ENCODE measurements at regions not wholly inside any gene's neighbourhood (a gene's known extent, or its start where the extent isn't known, plus 50 kb on each side); places are given as distances from the start of the nearest gene placed in this dataset.

DNA sequence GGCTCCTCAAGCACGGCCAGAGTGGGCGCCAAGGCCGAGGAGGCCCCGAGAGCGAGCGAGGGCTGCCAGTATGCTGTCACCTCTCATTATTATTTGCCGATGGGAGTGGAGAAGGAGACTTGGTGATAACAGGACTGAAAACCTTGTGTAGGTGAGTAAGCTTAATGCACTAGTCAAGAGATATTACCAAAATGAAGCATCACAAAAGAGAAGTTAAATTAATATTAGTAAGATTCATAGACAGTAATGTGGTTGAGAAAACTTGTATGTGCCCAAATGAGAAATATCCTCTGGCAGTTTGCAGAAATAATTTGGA lies 204.5 kb upstream of the SLITRK1 start:
- no peak for TF ChIP-seq POLR2AphosphoS5 (IDR thresholded peaks at IDR 0.05; ENCODE audit: low read depth, low read length)
- TF ChIP-seq SIN3A (IDR thresholded peaks at IDR 0.05; ENCODE audit: borderline replicate concordance, insufficient read depth, low read length), result no peak
- no peak for TF ChIP-seq FOXP2 (optimal IDR thresholded peaks at IDR 0.05; ENCODE audit: borderline replicate concordance, extremely low read depth, extremely low read length, insufficient read depth)
- no peak for TF ChIP-seq REST (IDR thresholded peaks at IDR 0.05; ENCODE audit: insufficient read depth in 1 of 2, low read depth in 2 of 2, low read length in 2 of 2)

DNA sequence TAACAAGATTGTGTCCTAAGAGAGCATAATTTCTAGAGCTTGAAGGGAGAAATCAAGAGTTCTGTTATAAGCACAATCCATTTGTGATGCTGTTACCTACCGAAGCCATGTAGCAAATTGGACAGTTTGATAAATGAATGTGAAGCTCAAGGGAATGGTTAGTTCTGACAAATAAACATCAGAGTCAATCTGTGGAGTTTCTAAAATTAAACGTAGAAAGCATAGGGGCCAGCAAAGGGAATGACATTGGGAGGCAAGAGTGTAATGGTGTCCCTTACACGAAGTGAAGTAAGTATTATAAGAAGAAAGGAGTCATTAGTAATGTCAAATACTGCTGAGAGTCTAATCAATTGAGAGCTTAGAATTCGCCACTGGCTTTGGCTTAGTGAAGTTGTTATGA lies 200.2 kb upstream of the SLITRK1 start:
- TF ChIP-seq POLR2AphosphoS5 (IDR thresholded peaks at IDR 0.05; ENCODE audit: low read depth, low read length) (no peak), REST (IDR thresholded peaks at IDR 0.05; ENCODE audit: insufficient read depth in 1 of 2, low read depth in 2 of 2, low read length in 2 of 2) (no peak), SIN3A (IDR thresholded peaks at IDR 0.05; ENCODE audit: borderline replicate concordance, insufficient read depth, low read length) (no peak), FOXP2 (optimal IDR thresholded peaks at IDR 0.05; ENCODE audit: borderline replicate concordance, extremely low read depth, extremely low read length, insufficient read depth) (no peak), TAF1 (IDR thresholded peaks at IDR 0.05; ENCODE audit: borderline replicate concordance, insufficient read depth, low read length) (no peak)

DNA sequence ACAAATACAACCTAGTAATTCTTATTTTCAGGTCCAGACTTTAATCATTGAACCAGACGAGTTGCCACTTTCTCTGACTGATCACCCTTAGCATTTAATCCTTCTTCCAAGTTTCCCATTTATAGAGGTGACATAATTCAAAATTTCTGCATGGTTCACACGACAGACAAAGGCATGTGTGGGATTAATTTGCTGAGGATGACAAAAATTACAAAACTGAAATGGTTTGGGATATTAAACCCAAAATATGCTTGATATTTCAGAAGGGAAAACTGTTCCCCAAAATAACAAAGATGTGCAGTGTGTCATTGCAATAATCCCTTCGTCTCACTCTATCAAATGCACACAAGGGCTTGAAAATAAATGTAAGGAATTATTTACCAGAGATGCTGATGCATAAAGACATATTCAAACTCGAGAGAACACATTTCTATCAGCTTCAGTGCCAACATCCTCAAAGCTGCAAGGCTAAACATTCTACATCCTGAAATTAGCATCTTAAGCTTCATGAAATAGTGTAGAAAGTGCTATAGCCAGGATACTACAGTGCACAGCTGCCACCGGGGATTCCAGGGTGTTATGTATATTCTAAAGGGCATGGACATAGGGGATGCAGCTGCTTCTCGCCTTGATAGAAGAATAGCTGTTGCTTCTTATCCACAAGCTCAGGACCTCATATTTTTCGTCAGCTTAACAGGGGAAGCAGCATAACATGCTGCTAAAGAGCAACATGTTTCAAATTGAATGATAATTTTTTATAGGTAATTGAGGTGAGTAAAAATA lies 198.7 kb upstream of the SLITRK1 start:
- TF ChIP-seq SIN3A (IDR thresholded peaks at IDR 0.05; ENCODE audit: borderline replicate concordance, insufficient read depth, low read length), result no peak
- no peak for TF ChIP-seq POLR2AphosphoS5 (IDR thresholded peaks at IDR 0.05; ENCODE audit: low read depth, low read length)
- TF ChIP-seq TAF1 (IDR thresholded peaks at IDR 0.05; ENCODE audit: borderline replicate concordance, insufficient read depth, low read length), result no peak

DNA sequence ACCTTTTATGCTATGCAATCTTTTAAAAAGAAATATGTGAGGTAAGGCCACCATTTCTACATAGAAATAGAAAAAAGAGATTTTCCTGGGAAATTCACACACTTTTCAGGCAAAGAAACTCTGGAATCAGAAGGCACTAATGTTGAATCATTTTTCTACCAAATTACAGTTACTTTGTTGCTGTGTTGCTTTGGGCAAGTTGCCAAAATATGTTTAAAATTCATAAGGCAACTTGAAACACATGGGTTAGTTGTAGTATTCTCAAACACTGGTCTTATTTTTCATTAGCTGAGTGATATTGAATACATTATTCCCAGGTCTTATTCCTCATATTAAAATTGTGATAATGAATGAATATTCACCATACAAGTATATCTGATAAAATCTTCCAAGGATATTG lies 195.0 kb upstream of the SLITRK1 start:
- TF ChIP-seq POLR2AphosphoS5 (IDR thresholded peaks at IDR 0.05; ENCODE audit: low read depth, low read length) (no peak), TAF1 (IDR thresholded peaks at IDR 0.05; ENCODE audit: borderline replicate concordance, insufficient read depth, low read length) (no peak), REST (IDR thresholded peaks at IDR 0.05; ENCODE audit: insufficient read depth in 1 of 2, low read depth in 2 of 2, low read length in 2 of 2) (no peak)

- TF ChIP-seq TAF1 (IDR thresholded peaks at IDR 0.05; ENCODE audit: borderline replicate concordance, insufficient read depth, low read length), result no peak
Observed at GRCh38 chr13:84076280-84076679, 194.0 kb upstream of the SLITRK1 start.

DNA sequence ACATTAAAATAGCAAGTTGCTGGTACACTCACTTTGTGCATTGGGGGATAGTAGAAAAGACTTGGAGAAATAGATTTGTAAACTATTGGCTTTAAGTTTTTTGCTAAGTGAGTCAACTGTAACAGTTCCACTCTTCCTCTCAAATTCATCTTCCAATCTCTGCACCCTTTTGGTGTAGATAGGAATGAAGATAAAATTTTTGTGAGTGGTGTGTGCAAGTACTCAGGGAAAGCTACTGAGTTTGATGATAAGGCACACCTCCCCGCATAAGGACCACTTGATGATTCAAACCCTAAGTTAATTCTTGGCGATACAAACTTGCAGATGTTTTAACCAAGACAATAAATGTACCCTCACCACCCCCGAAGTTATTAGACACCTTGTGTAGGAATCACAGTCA lies 168.3 kb upstream of the SLITRK1 start:
- no peak for TF ChIP-seq TAF1 (IDR thresholded peaks at IDR 0.05; ENCODE audit: borderline replicate concordance, insufficient read depth, low read length)

DNA sequence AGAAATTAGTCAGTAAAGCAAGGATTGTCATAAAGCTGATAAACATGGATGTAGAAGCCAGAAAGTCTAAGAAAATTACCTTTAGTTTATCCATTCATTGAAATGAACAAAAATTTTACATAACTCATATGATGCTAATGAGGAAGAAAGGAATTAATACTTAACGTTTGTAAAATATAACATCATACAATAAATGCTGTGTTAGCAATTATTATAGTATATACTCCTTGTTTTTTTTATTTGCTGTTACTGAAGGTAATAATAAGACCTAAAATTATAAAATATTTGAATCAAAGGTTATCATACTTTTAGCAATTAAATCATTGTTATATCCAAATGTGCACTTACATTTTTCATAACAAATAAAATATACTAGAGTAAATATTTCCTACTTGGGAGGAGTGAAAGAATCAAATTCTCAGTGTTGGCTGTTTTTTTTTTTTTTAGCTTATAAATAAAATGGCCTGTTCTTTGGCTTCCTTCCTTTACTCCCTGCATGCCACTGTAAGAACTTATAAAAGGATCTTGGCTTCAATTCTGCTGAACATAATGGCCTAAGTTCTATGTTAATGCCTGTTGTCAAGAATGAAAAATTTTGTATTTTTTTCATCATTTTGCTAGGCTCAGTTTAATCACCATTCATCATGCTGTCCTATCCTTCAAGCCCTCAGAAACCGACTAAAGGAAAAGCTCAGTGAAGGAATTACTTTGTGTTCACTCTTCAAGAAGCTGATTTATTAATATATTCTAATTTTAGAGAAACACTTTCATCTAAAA lies 167.4 kb upstream of the SLITRK1 start:
- TF ChIP-seq SIN3A (IDR thresholded peaks at IDR 0.05; ENCODE audit: borderline replicate concordance, insufficient read depth, low read length), result no peak
- TF ChIP-seq FOXP2 (optimal IDR thresholded peaks at IDR 0.05; ENCODE audit: borderline replicate concordance, extremely low read depth, extremely low read length, insufficient read depth), result no peak
- no peak for TF ChIP-seq POLR2AphosphoS5 (IDR thresholded peaks at IDR 0.05; ENCODE audit: low read depth, low read length)
- TF ChIP-seq TAF1 (IDR thresholded peaks at IDR 0.05; ENCODE audit: borderline replicate concordance, insufficient read depth, low read length), result no peak
- no peak for TF ChIP-seq REST (IDR thresholded peaks at IDR 0.05; ENCODE audit: insufficient read depth in 1 of 2, low read depth in 2 of 2, low read length in 2 of 2)
